Neuronal stem cell (in vitro differentiated cells): ENCODE measurements at regions not wholly inside any gene's neighbourhood (a gene's known extent, or its start where the extent isn't known, plus 50 kb on each side); places are given as distances from the start of the nearest gene placed in this dataset. TPM values are rescaled to one million over a fixed set of nuclear protein-coding genes. Genes with fewer than 3 reads are reported as not detected.

Experiments
- DNase-seq: peaks from one replicate; pipeline ENCODE4 v3.0.0-alpha.2; 2013; ENCODE audit warnings: low spot score
- H2AFZ ChIP-seq: one replicate; pipeline ENCODE4 v1.6.1; 2013; ENCODE audit warnings: mild to moderate bottlenecking, low read length, inconsistent platforms
- H2AK5ac ChIP-seq: 2 replicates; pipeline ENCODE4 v1.6.1; 2013; ENCODE audit warnings: low read depth, mild to moderate bottlenecking, inconsistent platforms, low read length, moderate library complexity, mixed read lengths
- H2BK120ac ChIP-seq: 2 replicates; pipeline ENCODE4 v1.6.1; 2013; ENCODE audit warnings: low read depth, mild to moderate bottlenecking, inconsistent platforms, low read length, moderate library complexity, mixed read lengths
- H2BK12ac ChIP-seq: one replicate; pipeline ENCODE4 v1.6.1; 2013; ENCODE audit warnings: low read length, inconsistent platforms
- H2BK15ac ChIP-seq: 2 replicates; pipeline ENCODE4 v1.6.1; 2013; ENCODE audit warnings: mild to moderate bottlenecking, low read length, inconsistent platforms, mixed read lengths
- H2BK5ac ChIP-seq: one replicate; pipeline ENCODE4 v1.6.1; 2013; ENCODE audit warnings: inconsistent platforms, mild to moderate bottlenecking, low read length, moderate library complexity
- H3K14ac ChIP-seq: one replicate; pipeline ENCODE4 v1.6.1; 2013; ENCODE audit warnings: low read length, inconsistent platforms
- H3K18ac ChIP-seq: 2 replicates; pipeline ENCODE4 v1.6.1; 2013; ENCODE audit warnings: low read length, inconsistent platforms
- H3K23ac ChIP-seq: 2 replicates; pipeline ENCODE4 v1.6.1; 2013; ENCODE audit warnings: low read depth, mild to moderate bottlenecking, mixed read lengths, low read length, inconsistent platforms; ENCODE audit not compliant: poor library complexity
- H3K27ac ChIP-seq: replicated peaks from 3 replicates; pipeline ENCODE4 v1.5.1; 2013; ENCODE audit warnings: low read length, inconsistent platforms
- H3K27me3 ChIP-seq, 3 experiments: 2 replicates each; pipeline ENCODE4 v1.6.1; 2013; ENCODE audit warnings: low read length in 3 of 3, mild to moderate bottlenecking in 2 of 3, inconsistent platforms in 1 of 3, low read depth in 1 of 3, mixed read lengths in 1 of 3, moderate library complexity in 1 of 3; ENCODE audit not compliant: control insufficient read depth in 3 of 3, insufficient read depth in 3 of 3
- H3K36me3 ChIP-seq, 2 donors: replicated peaks in 1 of 2; 2 replicates each; pipeline ENCODE4 v1.6.1; 2013; ENCODE audit warnings: low read length in 2 of 2; ENCODE audit not compliant: control insufficient read depth in 2 of 2, insufficient read depth in 2 of 2
- H3K4ac ChIP-seq: 2 replicates; pipeline ENCODE4 v1.6.1; 2013; ENCODE audit warnings: inconsistent platforms, mild to moderate bottlenecking, low read length, moderate library complexity
- H3K4me1 ChIP-seq, 2 donors: 1 replicate in 1 of 2; 2 replicates in 1 of 2; pipeline ENCODE4 v1.6.1; 2013; ENCODE audit warnings: low read length in 2 of 2, low read depth in 1 of 2; ENCODE audit not compliant: control insufficient read depth in 2 of 2, insufficient read depth in 1 of 2
- H3K4me2 ChIP-seq: one replicate; pipeline ENCODE4 v1.6.1; 2013; ENCODE audit warnings: mild to moderate bottlenecking, low read length, inconsistent platforms; ENCODE audit not compliant: insufficient read depth, poor library complexity, severe bottlenecking
- H3K4me3 ChIP-seq, 2 donors: 2 replicates each; pipeline ENCODE4 v1.5.1; 2013; ENCODE audit warnings: low read length in 2 of 2, mild to moderate bottlenecking in 2 of 2, inconsistent platforms in 1 of 2, moderate library complexity in 1 of 2
- H3K79me1 ChIP-seq: one replicate; pipeline ENCODE4 v1.6.1; 2013; ENCODE audit warnings: low read depth, mild to moderate bottlenecking, inconsistent platforms, low read length, moderate library complexity
- H3K9ac ChIP-seq: one replicate; pipeline ENCODE4 v1.6.1; 2013; ENCODE audit warnings: mild to moderate bottlenecking, low read depth, low read length, inconsistent platforms; ENCODE audit not compliant: poor library complexity
- H3K9me3 ChIP-seq, 2 donors: replicated peaks in 1 of 2; 2 replicates each; pipeline versions ENCODE3 to v1.6.1; 2013; ENCODE audit warnings: low read length in 2 of 2, mild to moderate bottlenecking in 2 of 2, inconsistent platforms in 1 of 2, low read depth in 1 of 2, mixed read lengths in 1 of 2, moderate library complexity in 1 of 2; ENCODE audit not compliant: control insufficient read depth in 2 of 2, insufficient read depth in 1 of 2
- H4K8ac ChIP-seq: one replicate; pipeline ENCODE4 v1.6.1; 2013; ENCODE audit warnings: low read depth, mild to moderate bottlenecking, inconsistent platforms, low read length, moderate library complexity
- H4K91ac ChIP-seq: one replicate; pipeline ENCODE4 v1.6.1; 2013; ENCODE audit warnings: low read length, low read depth, mild to moderate bottlenecking, inconsistent platforms; ENCODE audit not compliant: poor library complexity
- WGBS, 2 donors: extraction: QIAGEN DNeasy Blood & Tissue Kit; methylation state at CpG; one replicate each; pipeline ENCODE4 v1.1.7; 2013; ENCODE audit warnings: missing lambda C conversion rate in 2 of 2, mixed read lengths in 1 of 2; ENCODE audit not compliant: insufficient read length in 2 of 2, insufficient replicate concordance in 1 of 2; ENCODE audit errors: extremely low coverage in 2 of 2; 5-methylcytosine and 5-hydroxymethylcytosine counted together
- small RNA-seq: library from polyadenylated mRNA; stranded (forward); fragments of <200 nt; extraction: miRNeasy Mini kit (QIAGEN cat#:217004); gene quantifications from one replicate; pipeline ENCODE3, GENCODE V24; 2013; ENCODE audit not compliant: insufficient read depth

- Histone ChIP-seq H3K27me3 (peaks cover 0 to 4% (median 0%) of the 10 kb centered on the region in 3 experiments), H2BK15ac (no peak overlapping the region), H4K8ac (no peak overlapping the region), H3K4me2 (no peak overlapping the region), H2AFZ (no peak overlapping the region), H3K4me1 (no peaks in the 10 kb centered on the region), H3K9me3 (no peaks in the 10 kb centered on the region), H2BK5ac (no peak overlapping the region), H3K27ac (no peak overlapping the region), H2AK5ac (no peak overlapping the region), H3K79me1 (no peaks in the 10 kb centered on the region), H3K18ac (no peak overlapping the region), H3K14ac (no peak overlapping the region), H3K4me3 (no peak overlapping the region), H2BK120ac (no peak overlapping the region), H3K36me3 (no peaks in the 10 kb centered on the region), H3K9ac (no peak overlapping the region), H4K91ac (no peak overlapping the region), H3K23ac (no peak overlapping the region), H2BK12ac (no peak overlapping the region), H3K4ac (no peak overlapping the region)
- DNase-seq, result no peak
- no CpG with 5 or more reads among the region's 2 CpGs for WGBS, 2 donors
These were observed 52.8 kb upstream of the RAI14 start for GRCh38 chr5:34603378-34603777.

GRCh38 chr5:34604119-34604675 is 51.9 kb upstream of the RAI14 start:
- no peak overlapping the region for H2AK5ac ChIP-seq
- no peak overlapping the region for H3K18ac ChIP-seq
- no peak overlapping the region for H2BK12ac ChIP-seq
- H3K4me3 ChIP-seq, result no peak overlapping the region
- no peak overlapping the region for H2AFZ ChIP-seq
- no peak overlapping the region for H4K8ac ChIP-seq
- no peak overlapping the region for H4K91ac ChIP-seq
- H3K4me2 ChIP-seq, result no peak overlapping the region
- H2BK15ac ChIP-seq, result no peak overlapping the region
- DNase-seq, result no peak
- no peak overlapping the region for H3K27ac ChIP-seq
- H3K36me3 ChIP-seq, result no peaks in the 10 kb centered on the region
- peaks cover 0 to 4% (median 0%) of the 10 kb centered on the region in 3 experiments for H3K27me3 ChIP-seq
- no peak overlapping the region for H2BK120ac ChIP-seq
- H3K9me3 ChIP-seq, result no peaks in the 10 kb centered on the region
- no peaks in the 10 kb centered on the region for H3K4me1 ChIP-seq
- H3K4ac ChIP-seq, result no peak overlapping the region
- H3K79me1 ChIP-seq, result no peaks in the 10 kb centered on the region
- H2BK5ac ChIP-seq, result no peak overlapping the region
- H3K23ac ChIP-seq, result no peak overlapping the region
- no CpG with 5 or more reads among the region's 1 CpG for WGBS, 2 donors
- H3K14ac ChIP-seq, result no peak overlapping the region
- H3K9ac ChIP-seq, result no peak overlapping the region

GRCh38 chr5:34606101-34606500 is 50.0 kb upstream of the RAI14 start:
- Histone ChIP-seq H3K9ac (no peak overlapping the region), H3K79me1 (no peaks in the 10 kb centered on the region), H2BK5ac (no peak overlapping the region), H3K27ac (no peak overlapping the region), H2BK120ac (no peak overlapping the region), H3K4ac (no peak overlapping the region), H3K27me3 (peaks cover 0 to 4% (median 0%) of the 10 kb centered on the region in 3 experiments), H3K4me1 (peaks cover 6 to 13% of the 10 kb centered on the region in 2 donors), H3K14ac (no peak overlapping the region), H4K91ac (no peak overlapping the region), H2AFZ (no peak overlapping the region), H3K4me3 (no peak overlapping the region), H3K9me3 (no peaks in the 10 kb centered on the region), H2BK15ac (no peak overlapping the region), H2AK5ac (no peak overlapping the region), H3K18ac (no peak overlapping the region), H3K36me3 (no peaks in the 10 kb centered on the region), H4K8ac (no peak overlapping the region), H3K23ac (no peak overlapping the region), H2BK12ac (no peak overlapping the region), H3K4me2 (no peak overlapping the region)
- no peak for DNase-seq
- WGBS, 2 donors, result no CpG with 5 or more reads among the region's 4 CpGs

Small RNA genes lying in the stretch of these regions (small RNA-seq; reads per million reads assigned to genes)
- gene AC139792.3, result not detected
